OCI-LY7 (cell line): ENCODE measurements at regions not wholly inside any gene's neighbourhood (a gene's known extent, or its start where the extent isn't known, plus 50 kb on each side); places are given as distances from the start of the nearest gene placed in this dataset.

Source experiments
- BruUV-seq: library from RNA; stranded (reverse); fragments of 400-500 nt; replicated peaks from 2 replicates; lab custom pipeline; 2021; lab: Mats Ljungman, UMichigan
- CTCF ChIA-PET: fragments of 300-600 bp; sonication (Branson Sonifier 250); formaldehyde crosslinking; loops from one replicate; lab custom pipeline; 2022; ENCODE audit warnings: antibody characterized with exemption; ENCODE audit not compliant: unreplicated experiment; lab: Charles Lee
- POLR2A ChIA-PET: fragments of 300-600 bp; sonication (Branson Sonifier 250); formaldehyde crosslinking; loops from one replicate; lab custom pipeline; 2022; ENCODE audit warnings: antibody characterized with exemption; lab: Charles Lee
- DNase-seq: peaks from one replicate; pipeline ENCODE4 v3.0.0-alpha.2; 2015; ENCODE audit warnings: low spot score
- H2AFZ ChIP-seq: fragments of 200-600 bp; sonication (generic), shearing (Covaris generic); 2 replicates; pipeline ENCODE4 v1.6.1; 2014; ENCODE audit warnings: mild to moderate bottlenecking, antibody characterized with exemption, low read length, moderate library complexity
- H3K27ac ChIP-seq: fragments of 200-600 bp; sonication (generic); 2 replicates; pipeline ENCODE4 v1.5.1; 2014; ENCODE audit warnings: mixed run types, low read depth, mild to moderate bottlenecking, moderate library complexity, low read length, inconsistent platforms; ENCODE audit not compliant: poor library complexity, severe bottlenecking
- H3K36me3 ChIP-seq: fragments of 200-600 bp; sonication (generic); 2 replicates; pipeline ENCODE4 v1.6.1; 2014; ENCODE audit warnings: mild to moderate bottlenecking, antibody characterized with exemption, low read length, moderate library complexity, mixed read lengths; ENCODE audit not compliant: insufficient read depth
- H3K4me1 ChIP-seq: fragments of 200-600 bp; sonication (generic); 2 replicates; pipeline ENCODE4 v1.5.1; 2014; ENCODE audit warnings: mild to moderate bottlenecking, low read length; ENCODE audit not compliant: insufficient read depth, poor library complexity, severe bottlenecking
- H3K4me2 ChIP-seq: fragments of 200-600 bp; sonication (generic); 2 replicates; pipeline ENCODE4 v1.6.1; 2014; ENCODE audit warnings: mild to moderate bottlenecking, low read length
- H3K4me3 ChIP-seq: fragments of 200-600 bp; sonication (generic); 2 replicates; pipeline ENCODE4 v1.5.1; 2014; ENCODE audit warnings: mild to moderate bottlenecking, low read depth, low read length; ENCODE audit not compliant: poor library complexity, severe bottlenecking
- H3K79me2 ChIP-seq: fragments of 200-600 bp; sonication (generic); 2 replicates; pipeline ENCODE4 v1.6.1; 2016; ENCODE audit warnings: low read depth, mild to moderate bottlenecking, low read length, moderate library complexity, mixed read lengths; ENCODE audit not compliant: insufficient read depth
- H3K9me2 ChIP-seq: fragments of 200-600 bp; sonication (generic); 2 replicates; pipeline ENCODE4 v1.6.1; 2016; ENCODE audit warnings: mild to moderate bottlenecking, low read length, mixed read lengths; ENCODE audit not compliant: insufficient read depth
- H3K9me3 ChIP-seq: fragments of 200-600 bp; sonication (generic); 2 replicates; pipeline ENCODE4 v1.6.1; 2014; ENCODE audit warnings: mild to moderate bottlenecking, mixed run types, low read length, mixed read lengths
- H4K20me1 ChIP-seq: fragments of 200-600 bp; sonication (generic); 2 replicates; pipeline ENCODE4 v1.6.1; 2014; ENCODE audit warnings: mild to moderate bottlenecking, antibody characterized with exemption, low read length, moderate library complexity, mixed read lengths; ENCODE audit not compliant: insufficient read depth
- CTCF ChIP-seq: fragments of 200-600 bp; sonication (generic); conservative IDR thresholded peaks from 2 replicates; pipeline ENCODE4 v1.5.1; 2014; ENCODE audit warnings: mild to moderate bottlenecking, antibody characterized with exemption, low read length, moderate library complexity, mixed read lengths
- EZH2phosphoT487 ChIP-seq: fragments of 200-600 bp; sonication (generic); IDR thresholded peaks from 2 replicates; pipeline ENCODE4 v1.6.1; 2018; ENCODE audit warnings: low read depth, borderline replicate concordance, mild to moderate bottlenecking, mixed run types, antibody characterized with exemption, low read length, moderate library complexity, mixed read lengths
- intact Hi-C: fragments of 100-400 bp; cut with micrococcal nuclease; formaldehyde crosslinking; loops from one replicate; pipeline ENCODE4 v1.10.0; 2022; ENCODE audit not compliant: unreplicated experiment

GRCh38 chr13:108525827-108526226, 103.6 kb upstream of the MYO16 start:
- Histone ChIP-seq H4K20me1 (no peaks in the 10 kb centered on the region), H3K4me2 (no peak overlapping the region), H2AFZ (no peak overlapping the region), H3K9me3 (no peaks in the 10 kb centered on the region), H3K9me2 (no peaks in the 10 kb centered on the region), H3K27ac (no peak overlapping the region), H3K79me2 (no peaks in the 10 kb centered on the region), H3K4me3 (no peak overlapping the region), H3K36me3 (no peaks in the 10 kb centered on the region), H3K4me1 (no peaks in the 10 kb centered on the region)
- TF ChIP-seq CTCF (no peak), EZH2phosphoT487 (no peak)
- POLR2A ChIA-PET = no interaction called here
- no peak for DNase-seq
- CTCF ChIA-PET = no interaction called here
- intact Hi-C loops = no loop called here
- no TSS peak for BruUV-seq

GRCh38 chr13:108526286-108526685, 103.1 kb upstream of the MYO16 start:
- H3K4me1 ChIP-seq = no peaks in the 10 kb centered on the region
- no peaks in the 10 kb centered on the region for H3K9me2 ChIP-seq
- H3K9me3 ChIP-seq = no peaks in the 10 kb centered on the region
- H3K36me3 ChIP-seq = no peaks in the 10 kb centered on the region
- no peak for DNase-seq
- no peaks in the 10 kb centered on the region for H4K20me1 ChIP-seq
- H2AFZ ChIP-seq = no peak overlapping the region
- CTCF ChIA-PET = no interaction called here
- intact Hi-C loops = no loop called here
- H3K79me2 ChIP-seq = no peaks in the 10 kb centered on the region
- H3K4me2 ChIP-seq = no peak overlapping the region
- POLR2A ChIA-PET = no interaction called here
- no peak overlapping the region for H3K4me3 ChIP-seq
- TF ChIP-seq EZH2phosphoT487 (no peak), CTCF (no peak)
- BruUV-seq = no TSS peak
- no peak overlapping the region for H3K27ac ChIP-seq

DNA sequence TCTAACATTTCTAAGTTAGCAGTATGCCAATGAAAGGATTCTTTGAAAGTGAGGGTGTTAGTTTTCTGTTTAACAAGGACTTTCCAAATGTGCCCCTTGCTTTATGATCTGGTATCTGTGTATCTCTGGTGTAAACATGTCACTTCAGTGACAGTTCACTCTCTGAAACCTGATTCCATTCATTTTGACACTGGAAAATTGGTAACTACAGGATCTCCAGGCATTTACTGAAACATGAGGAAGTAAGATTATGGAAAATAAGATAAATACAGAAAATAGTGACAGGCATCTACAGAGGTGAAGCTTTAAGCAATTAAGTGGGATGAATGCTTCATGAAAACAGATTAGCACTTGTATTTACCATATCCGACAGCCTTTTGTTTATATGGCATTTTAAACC, 101.6 kb upstream of the MYO16 start:
- no peak overlapping the region for H3K4me3 ChIP-seq
- TF ChIP-seq CTCF (no peak), EZH2phosphoT487 (no peak)
- H4K20me1 ChIP-seq = no peaks in the 10 kb centered on the region
- H3K27ac ChIP-seq = no peak overlapping the region
- no peaks in the 10 kb centered on the region for H3K4me1 ChIP-seq
- DNase-seq = no peak
- no peaks in the 10 kb centered on the region for H3K9me2 ChIP-seq
- H3K4me2 ChIP-seq = no peak overlapping the region
- intact Hi-C loops = no loop called here
- H3K79me2 ChIP-seq = no peaks in the 10 kb centered on the region
- no peaks in the 10 kb centered on the region for H3K9me3 ChIP-seq
- no TSS peak for BruUV-seq
- no peaks in the 10 kb centered on the region for H3K36me3 ChIP-seq
- ChIA-PET POLR2A (no interaction called here), CTCF (no interaction called here)
- no peak overlapping the region for H2AFZ ChIP-seq
